CD4-positive, alpha-beta T cell (primary cell): ENCODE measurements at regions not wholly inside any gene's neighbourhood (a gene's known extent, or its start where the extent isn't known, plus 50 kb on each side); places are given as distances from the start of the nearest gene placed in this dataset.

Source experiments
- ATAC-seq: fragments of 200-7000 bp; cut with Tn5 transposase; one replicate; pipeline ENCODE4 v1.10.0; 2022; ENCODE audit warnings: mild to moderate bottlenecking; ENCODE audit not compliant: poor library complexity
- CTCF ChIA-PET: fragments of 350-600 bp; sonication (Branson Sonifier 250); formaldehyde crosslinking; loops from one replicate; lab custom pipeline; 2021; ENCODE audit warnings: antibody characterized with exemption, inconsistent platforms; lab: Charles Lee
- POLR2A ChIA-PET: fragments of 350-600 bp; sonication (Branson Sonifier 250); formaldehyde crosslinking; loops from one replicate; lab custom pipeline; 2021; ENCODE audit warnings: antibody characterized with exemption, inconsistent platforms; lab: Charles Lee
- DNase-seq, 14 experiments: peaks; one replicate each; pipeline ENCODE4 v3.0.0-alpha.2; 2013 to 2020; ENCODE audit warnings: mixed read lengths in 2 of 14
- H3K27ac ChIP-seq, 2 donors: one replicate each; pipeline versions ENCODE4 v1.5.1 to v1.7.0; 2013; ENCODE audit warnings: low read length in 2 of 2, low read depth in 1 of 2, mild to moderate bottlenecking in 1 of 2
- H3K27me3 ChIP-seq, 2 experiments: 1 replicate in 1 of 2; 2 replicates in 1 of 2; pipeline versions ENCODE4 v1.6.1 to v1.7.0; 2013; ENCODE audit warnings: low read length in 2 of 2, control low read depth in 1 of 2, mild to moderate bottlenecking in 1 of 2, moderate library complexity in 1 of 2; ENCODE audit not compliant: insufficient read depth in 2 of 2, control insufficient read depth in 1 of 2
- H3K36me3 ChIP-seq: one replicate; pipeline ENCODE4 v1.6.1; 2013; ENCODE audit warnings: low read length, control low read depth; ENCODE audit not compliant: insufficient read depth
- H3K4me1 ChIP-seq: one replicate; pipeline ENCODE4 v1.6.1; 2013; ENCODE audit warnings: low read length, control low read depth; ENCODE audit not compliant: insufficient read depth
- H3K4me3 ChIP-seq: one replicate; pipeline ENCODE4 v1.5.1; 2013; ENCODE audit warnings: mild to moderate bottlenecking, low read length, moderate library complexity
- H3K9me3 ChIP-seq, 2 experiments: 1 replicate in 1 of 2; 2 replicates in 1 of 2; pipeline versions ENCODE4 v1.6.1 to v1.7.0; 2013; ENCODE audit warnings: low read length in 2 of 2, mild to moderate bottlenecking in 2 of 2, control low read depth in 1 of 2, moderate library complexity in 1 of 2; ENCODE audit not compliant: control insufficient read depth in 1 of 2, insufficient read depth in 1 of 2
- H3K27ac Mint-ChIP-seq: one replicate; pipeline ENCODE4 v1.8.0; 2020; ENCODE audit warnings: mixed read lengths
- H3K27me3 Mint-ChIP-seq: one replicate; pipeline ENCODE4 v1.8.0; 2021; ENCODE audit warnings: mixed read lengths
- H3K36me3 Mint-ChIP-seq: one replicate; pipeline ENCODE4 v1.8.0; 2021; ENCODE audit warnings: low read depth, mixed read lengths
- H3K4me1 Mint-ChIP-seq: one replicate; pipeline ENCODE4 v1.8.0; 2021; ENCODE audit warnings: low read depth, mixed read lengths
- H3K4me3 Mint-ChIP-seq: one replicate; pipeline ENCODE4 v1.8.0; 2020; ENCODE audit warnings: mild to moderate bottlenecking, mixed read lengths
- H3K9me3 Mint-ChIP-seq: one replicate; pipeline ENCODE4 v1.8.0; 2020; ENCODE audit warnings: mixed read lengths
- intact Hi-C, 2 experiments: fragments of 100-400 bp; cut with DNase I in 1 of 2; cut with micrococcal nuclease in 1 of 2; formaldehyde crosslinking; loops; one replicate each; pipeline versions ENCODE4 v1.15.1 to v1.9.0; 2023 to 2025; cut with DNase I, micrococcal nuclease
- TF ChIP-seq, protein P1 (sequence below): fragments of 200-600 bp; IDR thresholded peaks from one replicate; pipeline ENCODE4 v1.8.0; 2022; ENCODE audit warnings: antibody characterized with exemption, mild to moderate bottlenecking

DNA sequence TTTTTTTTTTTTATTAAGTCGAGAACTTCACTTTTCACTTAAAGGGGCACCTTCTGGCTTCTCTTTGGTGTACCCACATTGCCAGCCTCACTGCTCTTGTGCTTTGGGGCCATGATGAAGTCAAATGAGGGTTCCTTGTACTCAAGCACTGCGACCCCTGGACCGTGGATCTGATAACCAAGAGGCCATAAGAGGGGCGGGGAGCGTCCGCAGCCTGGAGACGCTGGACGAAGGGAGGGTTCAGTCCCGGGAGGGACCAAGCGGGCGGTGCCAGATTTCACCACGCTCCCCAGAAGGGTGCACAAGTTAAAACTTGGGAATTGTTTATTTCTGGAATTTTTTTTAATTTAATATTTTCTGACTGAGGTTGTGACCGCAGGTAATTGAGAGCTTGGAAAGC is 53.3 kb upstream of the SOX1 start:
- no peak overlapping the region for H3K4me3 ChIP-seq
- ATAC-seq (no peak), DNase-seq (no peak)
- peaks cover 0 to 13% of the 10 kb centered on the region in 2 experiments for H3K9me3 ChIP-seq
- H3K27ac ChIP-seq = no peak overlapping the region
- H3K4me1 ChIP-seq = no peaks in the 10 kb centered on the region
- no peaks in the 10 kb centered on the region for H3K36me3 ChIP-seq
- Mint-ChIP-seq H3K36me3 (no peaks in the 10 kb centered on the region), H3K27me3 (peaks cover 13% of the 10 kb centered on the region), H3K4me3 (no peak overlapping the region), H3K27ac (no peak overlapping the region), H3K4me1 (no peaks in the 10 kb centered on the region), H3K9me3 (no peaks in the 10 kb centered on the region)
- no peaks in the 10 kb centered on the region for H3K27me3 ChIP-seq
- CTCF ChIA-PET = no interaction called here
- intact Hi-C loops = no loop called here
- POLR2A ChIA-PET = no interaction called here
- TF ChIP-seq, protein P1, sequence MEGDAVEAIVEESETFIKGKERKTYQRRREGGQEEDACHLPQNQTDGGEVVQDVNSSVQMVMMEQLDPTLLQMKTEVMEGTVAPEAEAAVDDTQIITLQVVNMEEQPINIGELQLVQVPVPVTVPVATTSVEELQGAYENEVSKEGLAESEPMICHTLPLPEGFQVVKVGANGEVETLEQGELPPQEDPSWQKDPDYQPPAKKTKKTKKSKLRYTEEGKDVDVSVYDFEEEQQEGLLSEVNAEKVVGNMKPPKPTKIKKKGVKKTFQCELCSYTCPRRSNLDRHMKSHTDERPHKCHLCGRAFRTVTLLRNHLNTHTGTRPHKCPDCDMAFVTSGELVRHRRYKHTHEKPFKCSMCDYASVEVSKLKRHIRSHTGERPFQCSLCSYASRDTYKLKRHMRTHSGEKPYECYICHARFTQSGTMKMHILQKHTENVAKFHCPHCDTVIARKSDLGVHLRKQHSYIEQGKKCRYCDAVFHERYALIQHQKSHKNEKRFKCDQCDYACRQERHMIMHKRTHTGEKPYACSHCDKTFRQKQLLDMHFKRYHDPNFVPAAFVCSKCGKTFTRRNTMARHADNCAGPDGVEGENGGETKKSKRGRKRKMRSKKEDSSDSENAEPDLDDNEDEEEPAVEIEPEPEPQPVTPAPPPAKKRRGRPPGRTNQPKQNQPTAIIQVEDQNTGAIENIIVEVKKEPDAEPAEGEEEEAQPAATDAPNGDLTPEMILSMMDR = no peak

DNA sequence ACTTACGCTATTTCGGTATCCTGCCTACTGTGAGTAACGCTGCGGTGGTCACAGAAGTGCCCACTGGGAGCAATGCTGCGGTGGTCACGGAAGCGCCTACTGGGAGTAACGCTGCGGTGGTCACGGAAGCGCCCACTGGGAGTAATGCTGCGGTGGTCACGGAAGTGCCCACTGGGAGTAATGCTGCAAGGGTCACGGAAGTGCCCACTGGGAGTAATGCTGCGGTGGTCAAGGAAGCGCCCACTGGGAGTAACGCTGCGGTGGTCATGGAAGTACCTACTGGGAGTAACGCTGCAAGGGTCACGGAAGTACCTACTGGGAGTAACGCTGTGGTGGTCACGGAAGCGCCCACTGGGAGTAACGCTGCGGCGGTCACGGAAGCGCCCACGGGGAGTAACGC is 52.1 kb upstream of the SOX1 start:
- Histone ChIP-seq H3K27me3 (no peaks in the 10 kb centered on the region), H3K4me3 (no peak overlapping the region), H3K4me1 (no peaks in the 10 kb centered on the region), H3K9me3 (peaks cover 0 to 13% of the 10 kb centered on the region in 2 experiments), H3K27ac (no peak overlapping the region), H3K36me3 (no peaks in the 10 kb centered on the region)
- Mint-ChIP-seq H3K36me3 (no peaks in the 10 kb centered on the region), H3K27me3 (peaks cover 22% of the 10 kb centered on the region), H3K9me3 (no peaks in the 10 kb centered on the region), H3K4me1 (no peaks in the 10 kb centered on the region), H3K27ac (no peak overlapping the region), H3K4me3 (no peak overlapping the region)
- ChIA-PET CTCF (no interaction called here), POLR2A (no interaction called here)
- intact Hi-C loops = no loop called here
- TF ChIP-seq, protein P1 = no peak
- DNase-seq (no peak), ATAC-seq (no peak)
